GM18909 (cell line): ENCODE measurements at regions not wholly inside any gene's neighbourhood (a gene's known extent, or its start where the extent isn't known, plus 50 kb on each side); places are given as distances from the start of the nearest gene placed in this dataset.
"Not testable (repeated sequence)": the region's sequence is repeated elsewhere in the genome, so short reads cannot be mapped to it uniquely, and the experiment has no call there.

ENCODE experiments used
- ATAC-seq: cut with Tn5 transposase; IDR thresholded peaks from one replicate; pipeline ENCODE4 v1.9.1; 2021; ENCODE audit warnings: mild to moderate bottlenecking; ENCODE audit not compliant: unreplicated experiment, poor library complexity

DNA sequence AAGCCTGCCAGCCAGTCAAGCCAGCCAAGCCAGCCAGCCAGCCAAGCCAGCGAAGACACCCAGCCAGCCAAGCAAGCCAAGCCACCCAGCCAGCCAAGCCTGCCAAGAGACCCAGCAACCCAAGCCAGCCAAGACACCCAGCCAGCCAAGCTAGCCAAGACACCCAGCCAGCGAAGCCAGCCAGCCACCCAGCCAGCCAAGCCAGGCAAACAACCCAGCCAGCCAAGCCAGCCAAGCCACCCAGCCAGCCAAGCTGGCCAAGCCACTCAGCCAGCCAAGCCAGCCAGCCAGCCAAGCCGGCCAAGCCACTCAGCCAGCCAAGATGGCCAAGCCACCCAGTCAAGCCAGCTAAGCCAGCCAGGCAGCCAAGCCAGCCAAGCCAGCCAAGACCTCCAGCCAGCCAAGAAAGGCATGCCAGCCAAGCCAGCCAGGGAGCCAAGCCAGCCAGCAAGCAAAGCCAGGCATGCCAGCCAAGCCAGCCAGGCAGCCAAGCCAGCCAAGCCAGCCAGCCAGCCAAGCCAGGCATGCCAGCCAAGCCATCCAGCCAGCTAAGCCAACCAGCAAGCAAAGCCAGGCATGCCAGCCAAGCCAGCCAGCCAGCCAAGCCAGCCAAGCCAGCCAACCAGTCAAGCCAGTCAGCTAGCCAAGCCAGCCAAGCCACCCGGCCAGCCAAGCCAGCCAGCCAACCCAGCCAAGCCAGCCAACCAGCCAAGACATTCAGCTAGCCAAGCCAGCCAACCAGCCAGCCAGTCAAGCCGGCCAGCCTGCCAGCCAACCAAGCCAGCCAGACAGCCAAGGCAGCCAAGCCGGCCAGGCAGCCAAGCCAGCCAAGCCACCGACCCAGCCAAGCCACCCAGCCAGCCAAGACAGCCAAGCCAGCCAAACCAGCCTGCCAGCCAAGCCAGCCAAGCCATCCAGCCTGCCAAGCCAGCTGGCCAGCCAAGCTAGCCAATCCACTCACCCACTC is 323.8 kb upstream of the PLGLB2 start:
- ATAC-seq = not testable (repeated sequence)

DNA sequence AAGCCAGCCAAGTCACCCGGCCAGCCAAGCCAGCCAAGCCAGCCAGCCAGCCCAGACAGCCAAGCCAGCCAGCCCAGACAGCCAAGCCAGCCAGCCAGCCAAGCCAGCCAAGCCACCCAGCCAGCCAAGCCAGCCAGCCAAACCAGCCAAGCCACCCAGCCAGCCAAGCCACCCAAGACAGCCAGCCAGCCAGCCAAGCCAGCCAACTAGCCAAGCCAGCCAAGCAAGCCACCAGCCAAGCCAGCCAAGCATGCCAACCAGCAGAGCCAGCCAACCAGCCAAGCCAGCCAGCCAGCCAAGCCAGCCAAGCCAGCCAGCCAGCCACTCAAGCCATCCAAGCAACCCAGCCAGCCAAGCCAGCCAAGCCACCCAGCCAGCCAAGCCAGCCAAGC is 323.1 kb upstream of the PLGLB2 start:
- not testable (repeated sequence) for ATAC-seq

DNA sequence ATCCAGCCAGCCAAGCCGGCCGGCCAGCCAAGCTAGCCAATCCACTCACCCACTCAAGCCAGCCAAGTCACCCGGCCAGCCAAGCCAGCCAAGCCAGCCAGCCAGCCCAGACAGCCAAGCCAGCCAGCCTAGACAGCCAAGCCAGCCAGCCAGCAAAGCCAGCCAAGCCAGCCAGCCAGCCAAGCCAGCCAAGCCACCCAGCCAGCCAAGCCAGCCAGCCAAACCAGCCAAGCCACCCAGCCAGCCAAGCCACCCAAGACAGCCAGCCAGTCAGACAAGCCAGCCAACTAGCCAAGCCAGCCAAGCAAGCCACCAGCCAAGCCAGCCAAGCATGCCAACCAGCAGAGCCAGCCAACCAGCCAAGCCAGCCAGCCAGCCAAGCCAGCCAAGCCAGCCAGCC is 322.7 kb upstream of the PLGLB2 start:
- not testable (repeated sequence) for ATAC-seq

DNA sequence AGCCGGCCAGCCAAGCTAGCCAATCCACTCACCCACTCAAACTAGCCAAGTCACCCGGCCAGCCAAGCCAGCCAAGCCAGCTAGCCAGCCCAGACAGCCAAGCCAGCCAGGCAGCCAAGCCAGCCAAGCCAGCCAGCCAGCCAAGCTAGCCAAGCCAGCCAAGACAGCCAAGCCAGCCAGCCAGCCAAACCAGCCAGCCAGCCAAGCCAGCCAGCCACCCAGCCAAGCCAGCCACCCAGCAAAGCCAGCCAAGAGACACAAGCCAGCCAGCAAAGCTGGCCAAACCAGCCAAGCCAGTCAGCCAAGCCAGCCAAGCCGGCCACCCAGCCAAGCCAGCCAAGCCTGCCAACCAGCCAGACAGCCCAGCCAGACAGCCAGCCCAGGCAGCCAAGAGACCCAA is 322.2 kb upstream of the PLGLB2 start:
- not testable (repeated sequence) for ATAC-seq

DNA sequence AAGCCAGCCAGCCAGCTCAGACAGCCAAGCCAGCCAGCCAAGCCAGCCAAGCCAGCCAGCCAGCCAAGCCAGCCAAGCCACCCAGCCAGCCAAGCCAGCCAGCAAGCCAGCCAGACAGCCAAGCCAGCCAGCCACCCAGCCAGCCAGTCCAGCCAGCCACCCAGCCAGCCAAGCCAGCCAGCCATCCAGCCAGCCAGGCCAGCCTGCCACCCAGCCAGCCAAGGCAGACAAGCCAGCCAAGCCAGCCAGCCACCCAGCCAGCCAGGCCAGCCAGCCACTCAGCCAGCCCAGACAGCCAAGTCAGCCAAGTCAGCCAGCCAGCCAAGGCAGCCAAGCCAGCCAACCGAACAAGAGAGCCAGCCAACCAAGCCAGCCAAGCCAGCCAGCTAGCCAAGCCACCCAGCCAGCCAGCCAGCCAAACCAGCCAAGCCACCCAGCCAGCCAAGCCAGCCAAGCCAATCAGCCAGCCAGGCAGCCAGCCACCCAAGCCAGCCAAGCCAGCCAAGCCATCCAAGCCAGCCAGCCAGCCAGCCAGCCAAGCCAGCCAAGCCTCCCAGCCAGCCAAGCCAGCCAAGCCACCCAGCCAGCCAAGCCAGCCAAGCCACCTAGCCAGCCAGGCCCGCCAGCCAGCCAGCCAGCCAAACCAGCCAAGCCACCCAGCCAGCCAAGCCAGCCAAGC is 319.3 kb upstream of the PLGLB2 start:
- not testable (repeated sequence) for ATAC-seq

DNA sequence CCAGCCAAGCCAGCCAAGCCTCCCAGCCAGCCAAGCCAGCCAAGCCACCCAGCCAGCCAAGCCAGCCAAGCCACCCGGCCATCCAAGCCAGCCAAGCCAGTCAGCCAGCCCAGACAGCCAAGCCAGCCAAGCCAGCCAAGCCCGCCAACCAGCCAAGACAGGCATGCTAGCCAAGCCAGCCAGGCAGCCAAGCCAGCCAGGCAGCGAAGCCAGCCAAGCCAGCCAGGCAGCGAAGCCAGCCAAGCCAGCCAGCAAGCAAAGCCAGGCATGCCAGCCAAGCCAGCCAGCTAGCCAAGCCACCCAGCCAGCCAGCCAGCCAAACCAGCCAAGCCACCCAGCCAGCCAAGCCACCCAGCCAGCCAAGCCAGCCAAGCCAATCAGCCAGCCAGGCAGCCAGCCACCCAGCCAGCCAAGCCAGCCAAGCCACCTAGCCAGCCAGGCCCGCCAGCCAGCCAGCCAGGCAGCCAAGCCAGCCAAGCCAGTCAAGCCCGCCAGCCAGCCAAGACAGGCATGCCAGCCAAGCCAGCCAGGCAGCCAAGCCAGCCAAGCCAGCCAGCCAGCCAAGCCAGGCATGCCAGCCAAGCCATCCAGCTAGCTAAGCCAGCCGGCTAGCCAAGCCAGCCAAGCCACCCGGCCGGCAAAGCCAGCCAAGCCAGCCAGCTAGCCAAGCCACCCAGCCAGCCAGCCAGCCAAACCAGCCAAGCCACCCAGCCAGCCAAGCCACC is 318.5 kb upstream of the PLGLB2 start:
- not testable (repeated sequence) for ATAC-seq

DNA sequence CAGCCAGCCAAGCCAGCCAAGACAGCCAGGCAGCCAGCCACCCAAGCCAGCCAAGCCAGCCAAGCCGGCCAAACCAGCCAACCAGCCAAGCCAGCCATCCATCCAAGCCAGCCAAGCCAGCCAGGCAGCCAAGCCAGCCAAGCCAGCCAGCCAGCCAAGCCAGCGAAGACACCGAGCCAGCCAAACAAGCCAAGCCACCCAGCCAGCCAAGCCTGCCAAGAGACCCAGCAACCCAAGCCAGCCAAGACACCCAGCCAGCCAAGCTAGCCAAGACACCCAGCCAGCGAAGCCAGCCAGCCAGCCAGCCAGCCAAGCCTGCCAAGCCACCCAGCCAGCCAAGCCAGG is 318.0 kb upstream of the PLGLB2 start:
- not testable (repeated sequence) for ATAC-seq

DNA sequence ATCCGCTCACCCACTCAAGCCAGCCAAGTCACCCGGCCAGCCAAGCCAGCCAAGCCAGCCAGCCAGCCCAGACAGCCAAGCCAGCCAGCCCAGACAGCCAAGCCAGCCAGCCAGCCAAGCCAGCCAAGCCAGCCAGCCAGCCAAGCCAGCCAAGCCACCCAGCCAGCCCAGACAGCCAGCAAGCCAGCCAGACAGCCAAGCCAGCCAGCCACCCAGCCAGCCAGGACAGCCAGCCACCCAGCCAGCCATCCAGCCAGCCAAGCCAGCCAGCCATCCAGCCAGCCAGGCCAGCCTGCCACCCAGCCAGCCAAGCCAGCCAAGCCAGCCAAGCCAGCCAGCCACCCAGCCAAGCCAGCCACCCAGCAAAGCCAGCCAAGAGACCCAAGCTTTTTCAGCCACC is 316.8 kb upstream of the PLGLB2 start:
- ATAC-seq = not testable (repeated sequence)

DNA sequence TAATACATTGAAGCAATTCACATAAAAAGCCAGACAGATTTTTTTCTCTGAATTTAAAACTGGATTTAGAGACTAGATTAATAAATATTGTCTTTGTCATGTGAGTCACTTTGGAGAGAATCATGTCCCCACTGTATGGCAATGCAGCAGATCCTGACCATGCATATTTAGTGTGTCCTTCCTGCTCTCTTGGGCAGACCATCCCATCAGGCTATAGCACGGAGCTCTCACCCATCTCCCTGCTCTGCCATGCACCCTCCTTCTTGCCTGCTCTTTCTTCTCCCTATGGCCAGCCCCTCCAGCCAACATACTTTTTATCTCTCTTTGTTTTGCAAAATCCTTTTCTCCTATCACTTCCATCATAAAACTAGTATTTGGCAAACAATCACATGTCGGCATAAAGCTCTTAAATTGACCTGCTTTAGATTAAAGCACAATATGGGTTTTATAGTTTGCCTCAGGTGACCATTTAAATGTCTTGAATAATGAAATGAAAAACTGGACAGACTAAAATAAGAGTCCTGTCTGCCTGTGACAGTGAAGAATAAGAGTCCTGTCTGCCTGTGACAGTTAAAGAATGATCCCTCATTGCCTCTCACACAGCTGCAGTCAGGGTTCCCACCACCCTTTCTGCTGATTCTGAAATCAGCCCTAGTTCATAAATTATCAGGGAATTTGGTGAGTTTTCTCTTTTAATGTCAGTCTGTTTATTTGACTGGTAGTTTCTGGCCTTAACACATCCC is 315.0 kb upstream of the PLGLB2 start:
- ATAC-seq = not testable (repeated sequence)

DNA sequence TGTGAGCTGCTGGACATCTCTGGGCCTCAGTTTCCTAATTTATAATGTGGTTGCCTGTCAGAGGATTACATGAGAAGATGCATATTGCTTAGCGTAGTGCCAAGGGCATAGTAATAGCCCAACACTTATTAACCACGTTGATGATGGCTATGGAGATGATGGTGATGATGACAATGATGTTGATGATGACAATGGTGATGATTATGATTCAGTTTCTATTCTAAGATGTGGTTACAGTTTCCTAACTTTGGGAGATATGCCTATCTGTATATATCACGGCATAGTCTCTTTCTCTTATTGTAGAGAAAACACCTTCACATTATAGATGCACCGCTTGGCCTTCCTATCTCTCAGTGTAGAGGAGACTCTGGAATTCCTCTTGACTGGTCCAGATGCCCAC is 311.9 kb upstream of the PLGLB2 start:
- ATAC-seq = not testable (repeated sequence)

DNA sequence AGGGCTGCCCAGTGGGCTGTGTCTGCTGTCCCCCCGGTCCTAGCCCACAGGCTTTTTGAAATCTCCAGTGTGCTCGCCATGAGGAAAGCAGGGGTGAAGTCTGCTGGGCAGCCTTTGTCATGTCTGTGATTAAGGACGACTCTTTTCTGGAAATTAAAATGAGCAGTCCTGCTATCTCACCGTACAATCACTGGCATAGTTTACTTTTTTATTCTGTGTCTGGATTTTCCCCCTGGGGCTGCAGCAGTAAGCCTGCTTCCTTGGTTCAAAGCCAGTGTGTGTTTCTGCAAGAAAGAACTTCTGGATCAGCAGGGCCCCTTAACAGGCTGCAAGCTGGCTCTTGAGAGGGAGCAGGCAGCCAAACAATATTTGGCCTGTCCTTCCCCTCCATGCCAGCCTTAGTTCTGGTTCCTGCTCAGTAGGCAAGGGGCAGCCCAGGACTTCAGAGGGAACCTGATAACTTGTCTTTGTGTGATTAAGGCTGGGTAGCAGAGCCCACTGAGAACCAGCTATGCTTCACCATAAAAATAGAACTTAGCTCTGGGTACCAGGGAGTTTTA is 310.1 kb upstream of the PLGLB2 start:
- not testable (repeated sequence) for ATAC-seq

DNA sequence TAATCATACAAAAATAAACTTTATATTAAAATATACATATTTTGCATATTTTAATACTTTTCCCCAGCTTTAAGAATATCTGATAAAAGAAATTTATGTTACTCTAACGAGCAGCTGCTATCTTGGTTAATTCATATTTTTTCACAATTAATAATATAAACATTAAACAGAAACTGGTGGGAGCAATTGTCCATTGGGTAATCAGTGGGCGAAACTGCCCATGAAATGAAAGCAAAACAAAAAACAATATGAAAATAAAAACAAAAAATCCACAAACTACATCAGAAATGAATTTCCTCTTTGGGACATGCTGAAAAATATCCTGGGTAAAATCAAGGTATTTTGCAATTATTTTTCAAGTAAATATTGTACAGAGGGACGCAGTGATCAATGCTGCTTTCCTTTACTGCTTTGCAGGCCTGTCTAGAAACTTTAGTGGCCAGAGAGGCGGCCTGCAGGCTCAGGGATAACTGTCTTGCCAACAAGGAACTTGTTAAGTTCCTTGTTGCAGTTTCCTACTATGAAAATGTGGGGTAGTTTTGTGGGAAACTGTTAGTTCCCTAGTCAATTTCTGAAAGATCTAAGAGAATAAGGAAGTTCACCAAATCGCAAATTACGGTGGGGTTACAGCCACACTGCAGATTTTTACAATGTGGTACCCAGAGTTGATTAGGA is 309.0 kb upstream of the PLGLB2 start:
- ATAC-seq = not testable (repeated sequence)

DNA sequence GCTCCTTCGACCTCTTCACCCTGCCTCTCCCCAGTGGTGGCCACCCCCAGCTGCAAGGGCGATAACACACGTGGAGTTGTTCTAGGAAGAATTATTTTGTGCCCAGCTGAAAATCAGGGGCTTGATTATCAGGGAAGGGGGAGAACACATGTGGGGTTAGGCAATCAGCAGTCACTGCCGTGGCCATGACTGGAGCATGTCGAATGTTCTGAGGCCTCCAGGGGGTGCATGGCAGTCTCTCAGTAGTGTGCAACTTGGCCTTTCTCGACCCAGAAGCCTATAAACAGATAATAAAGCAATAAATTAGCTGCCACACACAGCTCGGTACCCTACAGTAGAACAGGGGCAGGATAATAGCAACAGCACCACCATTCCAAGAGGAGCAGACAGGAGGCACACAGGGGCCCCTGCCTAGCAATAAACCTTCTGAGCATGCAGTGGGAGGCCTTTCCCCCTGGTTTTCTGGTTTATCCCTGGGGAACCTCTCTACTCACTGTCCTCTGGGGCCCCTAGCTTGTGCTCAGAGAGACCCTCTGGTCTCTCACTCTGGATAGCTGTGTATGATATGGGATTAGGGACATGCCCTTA is 308.2 kb upstream of the PLGLB2 start:
- ATAC-seq = not testable (repeated sequence)

DNA sequence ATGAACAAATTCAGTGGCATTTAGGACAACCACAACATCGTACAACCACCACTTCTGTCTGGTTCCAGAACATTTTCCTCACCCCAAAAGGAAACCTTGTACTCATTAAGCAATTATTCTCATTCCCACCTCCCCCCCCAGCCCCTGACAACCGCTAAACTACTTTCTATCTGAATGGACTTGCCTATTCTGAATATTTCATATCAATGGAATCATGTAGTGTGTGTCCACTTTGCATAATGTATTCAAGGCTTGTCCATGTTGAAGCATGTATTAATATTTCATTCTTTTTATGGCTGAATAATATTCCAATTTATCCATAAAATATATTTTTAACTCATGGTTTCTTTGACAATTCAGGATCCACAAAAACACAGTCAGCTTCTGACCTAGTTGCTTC is 307.2 kb upstream of the PLGLB2 start:
- not testable (repeated sequence) for ATAC-seq

DNA sequence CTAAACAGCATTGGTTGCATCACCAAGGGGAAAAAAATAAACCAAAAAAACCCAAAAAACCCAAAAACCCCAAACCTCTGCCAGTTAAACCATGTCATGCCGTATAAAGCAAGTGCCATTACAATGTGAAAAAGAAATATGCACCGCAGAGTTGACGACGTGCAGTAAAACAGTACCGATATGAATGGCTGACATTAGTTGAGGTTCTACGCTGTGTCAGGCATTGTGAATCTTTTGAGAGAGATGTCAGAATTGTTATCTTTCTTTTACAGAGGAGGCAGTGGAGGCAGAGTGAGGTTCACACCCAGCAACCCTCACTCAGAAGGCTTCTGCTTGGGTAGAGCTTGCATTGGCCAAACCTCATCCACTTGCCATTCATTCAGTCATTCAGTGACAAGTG is 306.5 kb upstream of the PLGLB2 start:
- not testable (repeated sequence) for ATAC-seq

DNA sequence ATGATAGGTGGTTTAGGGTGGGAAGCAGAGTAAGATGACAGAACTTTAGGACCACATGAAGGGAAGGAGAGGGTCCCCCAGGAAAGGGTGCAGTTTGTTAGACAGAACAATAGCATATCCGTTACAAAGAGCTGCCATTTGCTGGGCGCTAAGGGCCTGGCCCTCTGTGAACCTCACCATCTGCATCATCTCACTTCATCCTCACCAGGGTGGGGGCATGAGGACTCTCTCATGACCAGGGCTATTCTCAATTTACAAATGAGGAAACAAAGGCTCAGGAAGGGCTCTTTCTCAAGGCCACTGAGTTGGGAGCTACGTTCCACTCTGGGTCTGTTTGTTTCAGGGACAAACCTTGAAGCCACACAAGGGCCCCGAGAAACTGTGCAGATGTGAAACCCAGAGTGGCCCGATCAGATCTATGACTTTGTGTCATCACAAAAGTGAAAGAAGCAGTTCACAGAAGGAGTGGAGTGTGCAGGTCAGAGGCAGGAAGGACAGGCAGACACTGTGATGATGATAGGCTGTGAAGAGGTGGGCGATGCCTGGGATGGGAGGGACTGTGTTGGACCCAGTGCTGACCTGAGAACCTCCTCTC is 304.8 kb upstream of the PLGLB2 start:
- peak; percentile 98 for ATAC-seq

DNA sequence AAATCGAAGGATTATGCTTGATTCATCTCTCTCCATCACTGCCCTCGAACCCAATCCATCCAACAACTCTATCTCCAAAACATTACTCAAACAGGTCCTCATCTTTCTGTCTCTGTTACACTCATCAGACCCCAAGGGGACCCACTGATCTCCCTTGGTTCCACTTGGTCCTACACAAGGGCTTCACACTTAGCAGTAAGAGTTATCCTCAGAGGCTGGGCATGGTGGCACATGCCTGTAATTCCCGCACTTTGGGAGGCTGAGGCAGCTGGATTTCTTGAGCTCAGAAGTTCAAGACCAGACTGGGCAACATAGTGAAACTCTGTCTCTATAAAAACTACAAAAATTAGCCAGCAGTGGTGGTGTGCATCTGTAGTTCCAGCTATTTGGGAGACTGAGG is 302.9 kb upstream of the PLGLB2 start:
- ATAC-seq = not testable (repeated sequence)

DNA sequence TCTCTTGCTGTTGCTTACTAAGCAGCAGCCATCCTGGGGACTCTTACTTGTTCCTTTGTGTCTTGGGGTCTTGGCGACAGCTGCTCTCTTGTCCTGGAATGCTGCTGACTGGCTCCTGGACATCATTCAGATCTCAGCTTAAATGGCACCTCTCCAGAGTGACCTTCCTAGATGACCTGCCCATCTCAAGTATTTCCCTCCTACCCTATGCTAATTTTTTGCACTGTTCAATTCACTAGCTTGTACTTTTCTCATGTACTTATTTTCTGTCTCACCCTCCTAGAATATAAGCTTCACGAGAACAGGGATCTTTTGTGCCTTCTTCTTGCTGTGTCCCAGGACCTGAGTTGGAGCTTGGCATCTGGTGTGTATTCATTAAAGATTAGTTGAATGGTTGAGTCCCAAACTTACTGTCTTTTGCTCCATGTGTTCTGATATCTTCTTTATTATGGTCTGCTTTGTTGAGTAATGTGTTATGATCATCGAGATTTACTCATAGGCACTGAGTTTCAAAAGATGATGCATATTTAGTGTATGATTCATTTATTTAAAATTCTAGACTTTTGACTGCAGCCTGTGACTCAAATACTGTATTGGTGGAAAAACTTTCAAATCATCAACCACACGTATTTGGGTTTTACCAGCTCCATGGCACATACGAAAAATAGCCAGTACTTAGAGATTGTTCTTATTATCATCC is 302.1 kb upstream of the PLGLB2 start:
- not testable (repeated sequence) for ATAC-seq
